A549 (cell line): ENCODE measurements at regions not wholly inside any gene's neighbourhood (a gene's known extent, or its start where the extent isn't known, plus 50 kb on each side); places are given as distances from the start of the nearest gene placed in this dataset.
A peak's percentile ranks its signal among the peaks of the same experiment; 100 is the strongest.

Experiments used
- ATAC-seq, 2 experiments: fragments of 200-7000 bp in 1 of 2; fragments of >200 bp in 1 of 2; cut with Nextera tagmentation in 1 of 2; cut with Tn5 transposase in 1 of 2; 3 replicates each; pipeline versions ENCODE4 v1.8.0 to v1.9.1; 2018 to 2020; ENCODE audit warnings: mild to moderate bottlenecking in 1 of 2, moderate library complexity in 1 of 2
- CTCF ChIA-PET: fragments of 300-600 bp; sonication (Branson Sonifier 250); formaldehyde crosslinking; extraction: SDS; loops from one replicate; lab custom pipeline; 2021; ENCODE audit warnings: antibody characterized with exemption, inconsistent platforms; lab: Yijun Ruan, JAX
- POLR2A ChIA-PET: fragments of 350-600 bp; formaldehyde crosslinking; extraction: SDS; loops from one replicate; lab custom pipeline; 2021; ENCODE audit warnings: antibody characterized with exemption, inconsistent platforms; lab: Yijun Ruan, JAX
- DNase-seq, 2 experiments: peaks; one replicate each; pipeline versions ENCODE4 v3.0.0 to v3.0.0-alpha.2; 2011 to 2016; ENCODE audit warnings: low read depth in 1 of 2, low spot score in 1 of 2
- FAIRE-seq: peaks from 2 replicates; lab custom pipeline; 2011; peaks lifted over from hg19 to GRCh38; lab: Jason Lieb, UNC
- H3K27ac ChIP-seq, 2 experiments: fragments of >200 bp; sonication (Bioruptor Twin); formaldehyde crosslinking; 3 replicates each; pipeline ENCODE4 v1.5.1; 2016 to 2017
- H3K4me1 ChIP-seq: fragments of >200 bp; sonication (Bioruptor Twin); formaldehyde crosslinking; 3 replicates; pipeline ENCODE4 v1.6.1; 2016
- H3K4me2 ChIP-seq: fragments of >200 bp; sonication (Bioruptor Twin); formaldehyde crosslinking; 3 replicates; pipeline ENCODE4 v1.6.1; 2016
- H3K4me3 ChIP-seq: fragments of >200 bp; sonication (Bioruptor Twin); formaldehyde crosslinking; 3 replicates; pipeline ENCODE4 v1.5.1; 2016
- H3K9me3 ChIP-seq: fragments of >200 bp; sonication (Bioruptor Twin); formaldehyde crosslinking; 3 replicates; pipeline ENCODE4 v1.6.1; 2016
- CBX2 ChIP-seq: fragments of 200-600 bp; sonication (generic); IDR thresholded peaks from 2 replicates; pipeline ENCODE4 v1.6.1; 2016; ENCODE audit warnings: low read depth, mild to moderate bottlenecking, borderline replicate concordance
- CEBPB ChIP-seq, 2 experiments: fragments of >200 bp in 1 of 2; sonication (Bioruptor Twin) in 1 of 2; formaldehyde crosslinking in 1 of 2; IDR thresholded peaks; 2 replicates each; pipeline ENCODE4 v1.6.1; 2012 to 2016
- CHD4 ChIP-seq: fragments of 200-600 bp; sonication (generic); IDR thresholded peaks from 2 replicates; pipeline ENCODE4 v1.6.1; 2016; ENCODE audit warnings: antibody characterized with exemption, mild to moderate bottlenecking, borderline replicate concordance
- CTCF ChIP-seq: fragments of >200 bp; sonication (Bioruptor Twin); formaldehyde crosslinking; IDR thresholded peaks from 3 replicates; pipeline ENCODE4 v1.5.1; 2016
- EHF ChIP-seq: fragments of 250-450 bp; sonication (Bioruptor Pico); IDR thresholded peaks from 2 replicates; pipeline ENCODE4 v1.5.0; 2020; ENCODE audit warnings: mild to moderate bottlenecking
- ELK1 ChIP-seq: fragments of 150-350 bp; IDR thresholded peaks from 2 replicates; pipeline ENCODE4 v1.6.1; 2014; ENCODE audit warnings: low read depth, mild to moderate bottlenecking, low read length
- ESRRA ChIP-seq: fragments of 150-350 bp; IDR thresholded peaks from 2 replicates; pipeline ENCODE4 v1.6.1; 2014; ENCODE audit warnings: mild to moderate bottlenecking, low read length, borderline replicate concordance
- FOSB ChIP-seq: fragments of 250-450 bp; sonication (Bioruptor Pico); IDR thresholded peaks from 2 replicates; pipeline ENCODE4 v1.5.0; 2020; ENCODE audit warnings: mild to moderate bottlenecking, moderate library complexity
- GATA3 ChIP-seq: IDR thresholded peaks from 2 replicates; pipeline ENCODE4 v1.6.1; 2012; ENCODE audit warnings: borderline replicate concordance
- HDAC2 ChIP-seq: fragments of 200-600 bp; sonication (generic); IDR thresholded peaks from 2 replicates; pipeline ENCODE4 v1.6.1; 2016
- HOXA7 ChIP-seq: fragments of 250-450 bp; sonication (Bioruptor Pico); IDR thresholded peaks from 2 replicates; pipeline ENCODE4 v1.5.0; 2020; ENCODE audit warnings: mild to moderate bottlenecking, moderate library complexity
- HOXB13 ChIP-seq: fragments of 250-450 bp; sonication (Bioruptor Pico); IDR thresholded peaks from 2 replicates; pipeline ENCODE4 v1.5.0; 2020; ENCODE audit warnings: low read depth, mild to moderate bottlenecking, moderate library complexity
- HOXB5 ChIP-seq: fragments of 250-450 bp; sonication (Bioruptor Pico); IDR thresholded peaks from 2 replicates; pipeline ENCODE4 v1.5.0; 2020; ENCODE audit warnings: mild to moderate bottlenecking, moderate library complexity
- JUN ChIP-seq, 2 experiments: fragments of >200 bp; sonication (Bioruptor Twin); formaldehyde crosslinking; IDR thresholded peaks; 2 replicates in 1 of 2; 3 replicates in 1 of 2; pipeline ENCODE4 v1.6.1; 2016 to 2017
- JUNB ChIP-seq: fragments of >200 bp; sonication (Bioruptor Twin); formaldehyde crosslinking; IDR thresholded peaks from 2 replicates; pipeline ENCODE4 v1.6.1; 2016
- KDM5A ChIP-seq: fragments of 200-600 bp; sonication (generic); IDR thresholded peaks from 2 replicates; pipeline ENCODE4 v1.6.1; 2016; ENCODE audit warnings: antibody characterized with exemption, mild to moderate bottlenecking
- MAFK ChIP-seq: fragments of 450-650 bp; IDR thresholded peaks from 2 replicates; pipeline ENCODE4 v1.6.1; 2014; ENCODE audit not compliant: partially characterized antibody
- POLR2A ChIP-seq: IDR thresholded peaks from 2 replicates; pipeline ENCODE4 v1.6.1; 2012; ENCODE audit warnings: mild to moderate bottlenecking, low read length
- RCOR1 ChIP-seq: fragments of 150-350 bp; IDR thresholded peaks from 2 replicates; pipeline ENCODE4 v1.6.1; 2014; ENCODE audit warnings: antibody characterized with exemption, low read length, low read depth
- SMC3 ChIP-seq: fragments of >200 bp; sonication (Bioruptor Twin); formaldehyde crosslinking; IDR thresholded peaks from 3 replicates; pipeline ENCODE4 v1.6.1; 2018; ENCODE audit warnings: inconsistent platforms
- SREBF2 ChIP-seq: fragments of 450-650 bp; IDR thresholded peaks from 2 replicates; pipeline ENCODE4 v1.6.1; 2014; ENCODE audit warnings: mild to moderate bottlenecking, moderate library complexity
- TFCP2L1 ChIP-seq: fragments of 250-450 bp; sonication (Bioruptor Pico); IDR thresholded peaks from 2 replicates; pipeline ENCODE4 v1.5.0; 2021; ENCODE audit warnings: mild to moderate bottlenecking
- ZFP36 ChIP-seq: fragments of 450-650 bp; IDR thresholded peaks from 2 replicates; pipeline ENCODE4 v1.6.1; 2014; ENCODE audit warnings: borderline replicate concordance; ENCODE audit not compliant: partially characterized antibody
- ZSCAN20 ChIP-seq: fragments of 250-450 bp; sonication (Bioruptor Pico); IDR thresholded peaks from 2 replicates; pipeline ENCODE4 v1.8.0; 2022; ENCODE audit warnings: mild to moderate bottlenecking, moderate library complexity
- whole genome bisulfite sequencing: methylation state at CpG from one replicate; pipeline ENCODE4 v1.1.6; 2017; ENCODE audit errors: missing lambda C conversion rate; 5-methylcytosine and 5-hydroxymethylcytosine counted together
- TF ChIP-seq, protein P1 (sequence below): fragments of 250-450 bp; sonication (Bioruptor Pico); IDR thresholded peaks from 2 replicates; pipeline ENCODE4 v1.5.0; 2021; ENCODE audit warnings: mild to moderate bottlenecking, moderate library complexity, borderline replicate concordance
- TF ChIP-seq, protein P2 (sequence below): fragments of 450-650 bp; IDR thresholded peaks from 2 replicates; pipeline ENCODE4 v1.6.1; 2014; ENCODE audit warnings: antibody characterized with exemption
- TF ChIP-seq, protein P3 (sequence below): IDR thresholded peaks from 2 replicates; pipeline ENCODE4 v1.6.1; 2012; ENCODE audit warnings: low read depth, borderline replicate concordance

GRCh38 chr5:86011937-86012336, 605.8 kb upstream of the COX7C start:
- H3K4me2 ChIP-seq, result no peak overlapping the region
- DNase-seq (no peak), ATAC-seq (no peak), FAIRE-seq (no peak)
- no peak overlapping the region for H3K27ac ChIP-seq
- POLR2A ChIA-PET, result no interaction called here
- H3K9me3 ChIP-seq, result peaks cover 6% of the 10 kb centered on the region; the same call in 1 of the 3 replicates
- WGBS, result 90% methylated on average over 1 of the region's 1 CpG
- H3K4me3 ChIP-seq, result no peak overlapping the region
- no peak for TF ChIP-seq TFCP2L1 (CRISPR knock-in tag)
- no peak for TF ChIP-seq ESRRA
- no peak for TF ChIP-seq CBX2
- TF ChIP-seq, protein P1, sequence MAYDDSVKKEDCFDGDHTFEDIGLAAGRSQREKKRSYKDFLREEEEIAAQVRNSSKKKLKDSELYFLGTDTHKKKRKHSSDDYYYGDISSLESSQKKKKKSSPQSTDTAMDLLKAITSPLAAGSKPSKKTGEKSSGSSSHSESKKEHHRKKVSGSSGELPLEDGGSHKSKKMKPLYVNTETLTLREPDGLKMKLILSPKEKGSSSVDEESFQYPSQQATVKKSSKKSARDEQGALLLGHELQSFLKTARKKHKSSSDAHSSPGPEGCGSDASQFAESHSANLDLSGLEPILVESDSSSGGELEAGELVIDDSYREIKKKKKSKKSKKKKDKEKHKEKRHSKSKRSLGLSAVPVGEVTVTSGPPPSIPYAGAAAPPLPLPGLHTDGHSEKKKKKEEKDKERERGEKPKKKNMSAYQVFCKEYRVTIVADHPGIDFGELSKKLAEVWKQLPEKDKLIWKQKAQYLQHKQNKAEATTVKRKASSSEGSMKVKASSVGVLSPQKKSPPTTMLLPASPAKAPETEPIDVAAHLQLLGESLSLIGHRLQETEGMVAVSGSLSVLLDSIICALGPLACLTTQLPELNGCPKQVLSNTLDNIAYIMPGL, result no peak
- TF ChIP-seq FOSB, result no peak
- TF ChIP-seq RCOR1, result no peak
- TF ChIP-seq MAFK, result peak; percentile 60
- no peak for TF ChIP-seq HOXA7 (CRISPR knock-in tag)
- H3K4me1 ChIP-seq, result no peaks in the 10 kb centered on the region
- CTCF ChIA-PET, result no interaction called here

- FAIRE-seq (no peak), ATAC-seq (no peak), DNase-seq (no peak)
- H3K4me3 ChIP-seq, result no peak overlapping the region
- 68% methylated on average over 1 of the region's 1 CpG for WGBS
- no peaks in the 10 kb centered on the region for H3K4me1 ChIP-seq
- TF ChIP-seq CHD4 (no peak), CEBPB (IDR thresholded peaks at IDR 0.05) (no peak), SMC3 (no peak), JUN (IDR thresholded peaks at IDR 0.05) (no peak), ELK1 (no peak), HOXB13 (CRISPR knock-in tag) (no peak), CTCF (no peak), ZFP36 (no peak), SREBF2 (no peak), FOSB (no peak), JUNB (no peak), ZSCAN20 (CRISPR knock-in tag) (no peak)
- TF ChIP-seq, protein P2, sequence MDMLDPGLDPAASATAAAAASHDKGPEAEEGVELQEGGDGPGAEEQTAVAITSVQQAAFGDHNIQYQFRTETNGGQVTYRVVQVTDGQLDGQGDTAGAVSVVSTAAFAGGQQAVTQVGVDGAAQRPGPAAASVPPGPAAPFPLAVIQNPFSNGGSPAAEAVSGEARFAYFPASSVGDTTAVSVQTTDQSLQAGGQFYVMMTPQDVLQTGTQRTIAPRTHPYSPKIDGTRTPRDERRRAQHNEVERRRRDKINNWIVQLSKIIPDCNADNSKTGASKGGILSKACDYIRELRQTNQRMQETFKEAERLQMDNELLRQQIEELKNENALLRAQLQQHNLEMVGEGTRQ, result no peak
- no peak overlapping the region for H3K27ac ChIP-seq
- H3K9me3 ChIP-seq, result no peaks in the 10 kb centered on the region
- CTCF ChIA-PET, result no interaction called here
- H3K4me2 ChIP-seq, result no peak overlapping the region
- POLR2A ChIA-PET, result no interaction called here
Measured at GRCh38 chr5:86029308-86029707, 588.4 kb upstream of the COX7C start.

DNA sequence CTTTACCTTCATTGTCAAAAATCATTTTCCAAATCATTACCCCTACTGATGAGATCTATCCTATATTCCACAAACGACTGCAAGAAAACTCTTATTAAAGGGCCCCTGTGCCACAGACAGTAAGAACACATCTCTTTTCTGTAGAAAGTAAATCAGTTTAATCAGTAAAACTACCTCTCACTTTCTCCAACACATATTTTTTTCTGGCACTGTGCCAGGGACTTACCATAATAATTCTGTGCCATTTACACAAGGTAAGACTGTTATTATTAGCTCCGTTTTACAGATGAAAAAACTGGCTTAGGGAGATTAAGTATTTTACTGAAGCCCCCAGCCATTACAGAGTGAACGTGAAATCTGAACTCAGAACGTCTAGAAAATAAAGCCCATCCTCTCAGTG, 587.0 kb upstream of the COX7C start:
- ATAC-seq (no peak), DNase-seq (no peak), FAIRE-seq (no peak)
- WGBS, result 42% methylated on average over 4 of the region's 4 CpGs
- Histone ChIP-seq H3K27ac (no peak overlapping the region), H3K4me1 (no peaks in the 10 kb centered on the region), H3K9me3 (no peaks in the 10 kb centered on the region), H3K4me2 (no peak overlapping the region), H3K4me3 (no peak overlapping the region)
- ChIA-PET POLR2A (no interaction called here), CTCF (no interaction called here)
- TF ChIP-seq ZFP36, result no peak
- no peak for TF ChIP-seq POLR2A
- no peak for TF ChIP-seq FOSB
- no peak for TF ChIP-seq HDAC2
- no peak for TF ChIP-seq GATA3
- TF ChIP-seq HOXB13 (CRISPR knock-in tag), result no peak
- no peak for TF ChIP-seq TFCP2L1 (CRISPR knock-in tag)
- TF ChIP-seq, protein P3, sequence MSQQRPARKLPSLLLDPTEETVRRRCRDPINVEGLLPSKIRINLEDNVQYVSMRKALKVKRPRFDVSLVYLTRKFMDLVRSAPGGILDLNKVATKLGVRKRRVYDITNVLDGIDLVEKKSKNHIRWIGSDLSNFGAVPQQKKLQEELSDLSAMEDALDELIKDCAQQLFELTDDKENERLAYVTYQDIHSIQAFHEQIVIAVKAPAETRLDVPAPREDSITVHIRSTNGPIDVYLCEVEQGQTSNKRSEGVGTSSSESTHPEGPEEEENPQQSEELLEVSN, result no peak
- TF ChIP-seq ELK1, result no peak
- no peak for TF ChIP-seq KDM5A
- TF ChIP-seq HOXB5, result no peak
- TF ChIP-seq, protein P1, result no peak
- TF ChIP-seq EHF (CRISPR knock-in tag), result no peak
